T-helper 1 cell (primary cell): ENCODE measurements at regions not wholly inside any gene's neighbourhood (a gene's known extent, or its start where the extent isn't known, plus 50 kb on each side); places are given as distances from the start of the nearest gene placed in this dataset.

Experiments used
- DNase-seq, 5 donors: peaks; one replicate each; pipeline ENCODE4 v3.0.0-alpha.2; 2012 to 2020

GRCh38 chr3:42037318-42037945, 53.7 kb upstream of the TRAK1 start:
- no peak for DNase-seq

- DNase-seq: no peak
These were observed 54.7 kb upstream of the TRAK1 start for GRCh38 chr3:42036483-42036823.

- DNase-seq: no peak
These were observed 55.2 kb upstream of the TRAK1 start for GRCh38 chr3:42035816-42036482.

GRCh38 chr3:42035007-42035406, 56.1 kb upstream of the TRAK1 start:
- DNase-seq: no peak

GRCh38 chr3:42033741-42034140, 57.4 kb upstream of the TRAK1 start:
- no peak for DNase-seq

GRCh38 chr3:42032693-42033349, 58.3 kb upstream of the TRAK1 start:
- no peak for DNase-seq

- DNase-seq: no peak
These were observed 59.2 kb upstream of the TRAK1 start for GRCh38 chr3:42031808-42032480.

GRCh38 chr3:42028474-42028873, 62.7 kb upstream of the TRAK1 start:
- no peak for DNase-seq

GRCh38 chr3:42027571-42027970, 63.6 kb upstream of the TRAK1 start:
- no peak for DNase-seq

GRCh38 chr3:42025370-42026138, 63.7 kb upstream of the ULK4 start:
- no peak for DNase-seq

- no peak for DNase-seq
These were observed 62.9 kb upstream of the ULK4 start for GRCh38 chr3:42024591-42025351.

GRCh38 chr3:42023380-42023779, 61.5 kb upstream of the ULK4 start:
- no peak for DNase-seq

- no peak for DNase-seq
These were observed 60.5 kb upstream of the ULK4 start for GRCh38 chr3:42022355-42022754.

- DNase-seq: no peak
These were observed 58.9 kb upstream of the ULK4 start for GRCh38 chr3:42020684-42021307.

- DNase-seq: no peak
These were observed 58.0 kb upstream of the ULK4 start for GRCh38 chr3:42019953-42020260.

- DNase-seq: no peak
These were observed 57.4 kb upstream of the ULK4 start for GRCh38 chr3:42019144-42019952.

- peak in 1 of 5 donors; percentile 16 for DNase-seq
These were observed 53.1 kb upstream of the ULK4 start for GRCh38 chr3:42014921-42015533.

- no peak for DNase-seq
These were observed 52.6 kb upstream of the ULK4 start for GRCh38 chr3:42014458-42014920.

- peak in 4 of 5 donors; percentile 12 to 45 (median 15) for DNase-seq
These were observed 52.0 kb upstream of the ULK4 start for GRCh38 chr3:42013691-42014457.
